ENCODE measurements at regions not wholly inside any gene's neighbourhood (a gene's known extent, or its start where the extent isn't known, plus 50 kb on each side); places are given as distances from the start of the nearest gene placed in this dataset.
"Not testable (repeated sequence)": the region's sequence is repeated elsewhere in the genome, so short reads cannot be mapped to it uniquely, and the experiment has no call there.

DNA sequence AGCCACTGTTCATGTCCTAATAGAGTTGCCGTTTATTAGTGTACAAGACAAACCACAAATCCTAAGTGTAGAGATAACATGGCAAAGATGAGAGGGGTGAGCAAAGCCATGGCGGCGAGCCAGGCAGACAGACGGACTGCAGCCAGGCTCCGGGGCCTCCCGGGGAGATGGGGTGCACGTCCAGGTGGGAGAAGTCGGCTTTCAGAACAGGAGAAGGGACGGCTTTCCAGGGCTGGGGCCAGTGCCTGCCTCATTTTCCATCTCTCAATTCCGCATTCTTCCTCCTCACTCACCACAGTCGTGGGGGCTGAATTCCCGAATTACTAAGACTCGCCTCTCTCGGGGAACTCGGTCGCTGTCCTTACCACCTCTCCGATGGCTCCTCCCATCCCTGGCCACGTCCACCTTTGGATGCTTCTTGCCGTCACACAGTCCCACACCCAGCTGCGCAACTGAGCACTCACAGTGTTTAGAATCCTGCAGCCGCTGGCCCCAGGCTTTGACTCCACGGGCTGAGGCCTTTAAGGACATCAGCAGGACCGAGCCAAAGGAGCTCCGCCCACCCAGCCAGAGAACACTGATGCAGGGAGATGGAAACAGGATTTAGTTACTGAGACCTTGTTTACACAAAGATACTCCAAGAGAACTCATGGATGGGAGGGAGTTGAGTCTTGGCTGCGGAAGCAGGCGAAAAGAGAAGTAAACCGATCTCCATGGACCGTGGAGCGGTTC lies 59.7 kb downstream of the RNF112 start:
- BruUV-seq (replicated peaks), result no TSS peak
- CTCF ChIA-PET, result no interaction called here
- in situ Hi-C loops (cut with HindIII; ENCODE audit: low pct_unique_long_range_greater_than_20kb, low sequenced_read_pairs) (no loop called here), intact Hi-C loops (cut with micrococcal nuclease; ENCODE audit: unreplicated experiment) (no loop called here)
- POLR2A ChIA-PET, result no interaction called here
- ATAC-seq (peak; percentile 65; the same call in 1 of the 2 replicates), DNase-seq (ENCODE audit: low read depth, low spot score) (no peak)
- Histone ChIP-seq H3K27me3 (ENCODE audit: control insufficient read depth, insufficient read depth, low read length) (no peaks in the 10 kb centered on the region), H3K27ac (ENCODE audit: low read length) (no peak overlapping the region), H3K4me3 (ENCODE audit: low read depth in 2 of 2, low read length in 2 of 2) (no peak overlapping the region), H3K9me3 (ENCODE audit: control insufficient read depth, insufficient read depth, low read depth, low read length) (no peaks in the 10 kb centered on the region), H3K4me1 (ENCODE audit: control insufficient read depth, insufficient read depth, low read length) (no peaks in the 10 kb centered on the region), H3K36me3 (ENCODE audit: control insufficient read depth, insufficient read depth, low read length) (no peaks in the 10 kb centered on the region)
- TF ChIP-seq, protein P1, sequence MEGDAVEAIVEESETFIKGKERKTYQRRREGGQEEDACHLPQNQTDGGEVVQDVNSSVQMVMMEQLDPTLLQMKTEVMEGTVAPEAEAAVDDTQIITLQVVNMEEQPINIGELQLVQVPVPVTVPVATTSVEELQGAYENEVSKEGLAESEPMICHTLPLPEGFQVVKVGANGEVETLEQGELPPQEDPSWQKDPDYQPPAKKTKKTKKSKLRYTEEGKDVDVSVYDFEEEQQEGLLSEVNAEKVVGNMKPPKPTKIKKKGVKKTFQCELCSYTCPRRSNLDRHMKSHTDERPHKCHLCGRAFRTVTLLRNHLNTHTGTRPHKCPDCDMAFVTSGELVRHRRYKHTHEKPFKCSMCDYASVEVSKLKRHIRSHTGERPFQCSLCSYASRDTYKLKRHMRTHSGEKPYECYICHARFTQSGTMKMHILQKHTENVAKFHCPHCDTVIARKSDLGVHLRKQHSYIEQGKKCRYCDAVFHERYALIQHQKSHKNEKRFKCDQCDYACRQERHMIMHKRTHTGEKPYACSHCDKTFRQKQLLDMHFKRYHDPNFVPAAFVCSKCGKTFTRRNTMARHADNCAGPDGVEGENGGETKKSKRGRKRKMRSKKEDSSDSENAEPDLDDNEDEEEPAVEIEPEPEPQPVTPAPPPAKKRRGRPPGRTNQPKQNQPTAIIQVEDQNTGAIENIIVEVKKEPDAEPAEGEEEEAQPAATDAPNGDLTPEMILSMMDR (IDR thresholded peaks at IDR 0.05), result no peak
- TF ChIP-seq, protein P2, sequence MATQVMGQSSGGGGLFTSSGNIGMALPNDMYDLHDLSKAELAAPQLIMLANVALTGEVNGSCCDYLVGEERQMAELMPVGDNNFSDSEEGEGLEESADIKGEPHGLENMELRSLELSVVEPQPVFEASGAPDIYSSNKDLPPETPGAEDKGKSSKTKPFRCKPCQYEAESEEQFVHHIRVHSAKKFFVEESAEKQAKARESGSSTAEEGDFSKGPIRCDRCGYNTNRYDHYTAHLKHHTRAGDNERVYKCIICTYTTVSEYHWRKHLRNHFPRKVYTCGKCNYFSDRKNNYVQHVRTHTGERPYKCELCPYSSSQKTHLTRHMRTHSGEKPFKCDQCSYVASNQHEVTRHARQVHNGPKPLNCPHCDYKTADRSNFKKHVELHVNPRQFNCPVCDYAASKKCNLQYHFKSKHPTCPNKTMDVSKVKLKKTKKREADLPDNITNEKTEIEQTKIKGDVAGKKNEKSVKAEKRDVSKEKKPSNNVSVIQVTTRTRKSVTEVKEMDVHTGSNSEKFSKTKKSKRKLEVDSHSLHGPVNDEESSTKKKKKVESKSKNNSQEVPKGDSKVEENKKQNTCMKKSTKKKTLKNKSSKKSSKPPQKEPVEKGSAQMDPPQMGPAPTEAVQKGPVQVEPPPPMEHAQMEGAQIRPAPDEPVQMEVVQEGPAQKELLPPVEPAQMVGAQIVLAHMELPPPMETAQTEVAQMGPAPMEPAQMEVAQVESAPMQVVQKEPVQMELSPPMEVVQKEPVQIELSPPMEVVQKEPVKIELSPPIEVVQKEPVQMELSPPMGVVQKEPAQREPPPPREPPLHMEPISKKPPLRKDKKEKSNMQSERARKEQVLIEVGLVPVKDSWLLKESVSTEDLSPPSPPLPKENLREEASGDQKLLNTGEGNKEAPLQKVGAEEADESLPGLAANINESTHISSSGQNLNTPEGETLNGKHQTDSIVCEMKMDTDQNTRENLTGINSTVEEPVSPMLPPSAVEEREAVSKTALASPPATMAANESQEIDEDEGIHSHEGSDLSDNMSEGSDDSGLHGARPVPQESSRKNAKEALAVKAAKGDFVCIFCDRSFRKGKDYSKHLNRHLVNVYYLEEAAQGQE (IDR thresholded peaks at IDR 0.05; ENCODE audit: insufficient read depth in 1 of 2, low read depth in 2 of 2, low read length in 1 of 2), result no peak
- no peak for TF ChIP-seq TCF7L2 (IDR thresholded peaks at IDR 0.05; ENCODE audit: low read depth, low read length)
- no peak for TF ChIP-seq POLR2AphosphoS5 (IDR thresholded peaks at IDR 0.05; ENCODE audit: low read depth, low read length)
- TF ChIP-seq SIN3A (IDR thresholded peaks at IDR 0.05; ENCODE audit: borderline replicate concordance, insufficient read depth, low read depth, low read length), result no peak

DNA sequence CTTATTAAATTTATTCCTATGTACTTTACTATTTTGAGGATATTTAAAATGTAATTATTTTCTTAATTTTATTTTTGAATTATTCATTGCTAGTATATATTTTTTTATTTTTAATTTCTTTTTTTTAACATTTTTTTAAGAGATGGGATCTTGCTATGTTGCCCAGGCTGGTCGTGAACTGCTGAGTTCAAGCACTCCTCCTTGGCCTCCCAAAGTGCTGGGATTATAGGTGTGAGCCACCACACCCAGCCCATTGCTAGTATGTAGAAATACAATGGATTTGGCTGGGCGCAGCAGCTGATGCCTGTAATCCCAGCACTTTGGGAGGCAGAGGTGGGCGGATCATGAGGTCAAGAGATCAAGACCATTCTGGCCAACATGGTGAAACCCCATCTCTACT lies 59.2 kb upstream of the SLC47A1 start:
- POLR2A ChIA-PET; CTCF ChIA-PET; H3K36me3 ChIP-seq (ENCODE audit: control insufficient read depth, insufficient read depth, low read length); H3K27me3 ChIP-seq (ENCODE audit: control insufficient read depth, insufficient read depth, low read length); H3K9me3 ChIP-seq (ENCODE audit: control insufficient read depth, insufficient read depth, low read depth, low read length); intact Hi-C loops (cut with micrococcal nuclease; ENCODE audit: unreplicated experiment); H3K27ac ChIP-seq (ENCODE audit: low read length); in situ Hi-C loops (cut with HindIII; ENCODE audit: low pct_unique_long_range_greater_than_20kb, low sequenced_read_pairs); H3K4me1 ChIP-seq (ENCODE audit: control insufficient read depth, insufficient read depth, low read length); H3K4me3 ChIP-seq (ENCODE audit: low read depth in 2 of 2, low read length in 2 of 2); DNase-seq (ENCODE audit: low read depth, low spot score); ATAC-seq; BruUV-seq (replicated peaks): not testable (repeated sequence)

DNA sequence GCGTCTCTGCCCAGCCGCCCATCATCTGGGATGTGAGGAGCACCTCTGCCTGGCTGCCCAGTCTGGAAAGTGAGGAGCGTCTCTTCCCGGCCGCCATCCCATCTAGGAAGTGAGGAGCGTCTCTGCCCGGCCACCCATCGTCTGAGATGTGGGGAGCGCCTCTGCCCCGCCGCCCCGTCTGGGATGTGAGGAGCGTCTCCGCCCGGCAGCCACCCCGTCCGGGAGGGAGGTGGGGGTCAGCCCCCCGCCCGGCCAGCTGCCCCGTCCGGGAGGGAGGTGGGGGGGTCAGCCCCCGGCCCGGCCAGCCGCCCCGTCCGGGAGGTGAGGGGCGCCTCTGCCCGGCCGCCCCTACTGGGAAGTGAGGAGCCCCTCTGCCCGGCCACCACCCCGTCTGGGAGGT lies 57.9 kb upstream of the SLC47A1 start:
- DNase-seq (ENCODE audit: low read depth, low spot score); H3K9me3 ChIP-seq (ENCODE audit: control insufficient read depth, insufficient read depth, low read depth, low read length); H3K4me1 ChIP-seq (ENCODE audit: control insufficient read depth, insufficient read depth, low read length); H3K4me3 ChIP-seq (ENCODE audit: low read depth in 2 of 2, low read length in 2 of 2); BruUV-seq (replicated peaks); POLR2A ChIA-PET; CTCF ChIA-PET; H3K36me3 ChIP-seq (ENCODE audit: control insufficient read depth, insufficient read depth, low read length); H3K27ac ChIP-seq (ENCODE audit: low read length); intact Hi-C loops (cut with micrococcal nuclease; ENCODE audit: unreplicated experiment); H3K27me3 ChIP-seq (ENCODE audit: control insufficient read depth, insufficient read depth, low read length); in situ Hi-C loops (cut with HindIII; ENCODE audit: low pct_unique_long_range_greater_than_20kb, low sequenced_read_pairs); ATAC-seq: not testable (repeated sequence)

All from Panc1 (cell line).